ENCODE measurements at regions not wholly inside any gene's neighbourhood (a gene's known extent, or its start where the extent isn't known, plus 50 kb on each side); places are given as distances from the start of the nearest gene placed in this dataset.

- DNase-seq: no peak
Measured at GRCh38 chr10:113331961-113332360, 220.9 kb upstream of the HABP2 start.

GRCh38 chr10:113333313-113333712, 219.5 kb upstream of the HABP2 start:
- DNase-seq: no peak

GRCh38 chr10:113335592-113335991, 217.3 kb upstream of the HABP2 start:
- no peak for DNase-seq

- DNase-seq: no peak
Measured at GRCh38 chr10:113336549-113337130, 216.2 kb upstream of the HABP2 start.

GRCh38 chr10:113337142-113337541, 215.7 kb upstream of the HABP2 start:
- no peak for DNase-seq

GRCh38 chr10:113339121-113339520, 213.7 kb upstream of the HABP2 start:
- no peak for DNase-seq

- DNase-seq: no peak
Measured at GRCh38 chr10:113340282-113340681, 212.6 kb upstream of the HABP2 start.

- no peak for DNase-seq
Measured at GRCh38 chr10:113341138-113341537, 211.7 kb upstream of the HABP2 start.

GRCh38 chr10:113345826-113346624, 206.8 kb upstream of the HABP2 start:
- no peak for DNase-seq

- DNase-seq: no peak
Measured at GRCh38 chr10:113347508-113347907, 205.3 kb upstream of the HABP2 start.

- DNase-seq: no peak
Measured at GRCh38 chr10:113348694-113349093, 204.2 kb upstream of the HABP2 start.

- no peak for DNase-seq
Measured at GRCh38 chr10:113350311-113351040, 202.4 kb upstream of the HABP2 start.

GRCh38 chr10:113354711-113355110, 198.1 kb upstream of the HABP2 start:
- no peak for DNase-seq

- no peak for DNase-seq
Measured at GRCh38 chr10:113356794-113357680, 195.8 kb upstream of the HABP2 start.

- DNase-seq: no peak
Measured at GRCh38 chr10:113357681-113358300, 195.1 kb upstream of the HABP2 start.

- no peak for DNase-seq
Measured at GRCh38 chr10:113359655-113360054, 193.2 kb upstream of the HABP2 start.

- no peak for DNase-seq
Measured at GRCh38 chr10:113360870-113361269, 192.0 kb upstream of the HABP2 start.

- DNase-seq: no peak
Measured at GRCh38 chr10:113362645-113363091, 190.2 kb upstream of the HABP2 start.

- DNase-seq: no peak
Measured at GRCh38 chr10:113364227-113364626, 188.6 kb upstream of the HABP2 start.

- no peak for DNase-seq
Measured at GRCh38 chr10:113368666-113369364, 184.0 kb upstream of the HABP2 start.

- DNase-seq: no peak
Measured at GRCh38 chr10:113369365-113369694, 183.5 kb upstream of the HABP2 start.

GRCh38 chr10:113376428-113376827, 176.4 kb upstream of the HABP2 start:
- no peak for DNase-seq
